Mesodermal cell (in vitro differentiated cells): ENCODE measurements at regions not wholly inside any gene's neighbourhood (a gene's known extent, or its start where the extent isn't known, plus 50 kb on each side); places are given as distances from the start of the nearest gene placed in this dataset.
"Not testable (repeated sequence)": the region's sequence is repeated elsewhere in the genome, so short reads cannot be mapped to it uniquely, and the experiment has no call there.

ENCODE experiments used
- H3K27ac ChIP-seq: 2 replicates; pipeline ENCODE4 v1.7.0; 2013; ENCODE audit warnings: mild to moderate bottlenecking, low read depth, low read length, moderate library complexity; ENCODE audit not compliant: severe bottlenecking
- H3K36me3 ChIP-seq: 2 replicates; pipeline ENCODE4 v1.7.1; 2013; ENCODE audit warnings: mild to moderate bottlenecking, low read length, moderate library complexity; ENCODE audit not compliant: control insufficient read depth, insufficient read depth
- H3K4me1 ChIP-seq: one replicate; pipeline ENCODE4 v1.7.1; 2013; ENCODE audit warnings: mild to moderate bottlenecking, low read length; ENCODE audit not compliant: insufficient read depth, control insufficient read depth, poor library complexity, severe bottlenecking
- H3K4me3 ChIP-seq: 2 replicates; pipeline ENCODE4 v1.7.0; 2013; ENCODE audit warnings: low read length, control low read depth, mild to moderate bottlenecking; ENCODE audit not compliant: insufficient read depth, poor library complexity, severe bottlenecking; ENCODE audit errors: extremely low read depth
- H3K9me3 ChIP-seq: 2 replicates; pipeline ENCODE4 v1.7.1; 2013; ENCODE audit warnings: mild to moderate bottlenecking, low read length, moderate library complexity; ENCODE audit not compliant: control insufficient read depth
- WGBS, 2 experiments: methylation state at CpG; one replicate each; pipeline ENCODE4 v1.1.5; 2013; ENCODE audit warnings: missing lambda C conversion rate in 2 of 2; ENCODE audit not compliant: insufficient coverage in 2 of 2; 5-methylcytosine and 5-hydroxymethylcytosine counted together

GRCh38 chr2:224120986-224121385 lies 81.9 kb upstream of the SERPINE2 start:
- Histone ChIP-seq H3K4me1 (peaks cover 5% of the 10 kb centered on the region), H3K27ac (no peak overlapping the region), H3K9me3 (peaks cover 13% of the 10 kb centered on the region), H3K36me3 (no peaks in the 10 kb centered on the region), H3K4me3 (no peak overlapping the region)
- WGBS, 2 experiments: 100% methylated on average over 1 of the region's 1 CpG; no CpG with 5 or more reads in 1 of the 2 experiments

GRCh38 chr2:224119846-224120245 lies 80.8 kb upstream of the SERPINE2 start:
- not testable (repeated sequence) for H3K27ac ChIP-seq, H3K4me1 ChIP-seq, H3K36me3 ChIP-seq, H3K4me3 ChIP-seq
- H3K9me3 ChIP-seq: peaks cover 14% of the 10 kb centered on the region
- 100% methylated on average over 1 of the region's 1 CpG for WGBS, 2 experiments

- Histone ChIP-seq H3K36me3 (no peaks in the 10 kb centered on the region), H3K4me3 (no peak overlapping the region), H3K9me3 (peaks cover 8% of the 10 kb centered on the region), H3K4me1 (peaks cover 13% of the 10 kb centered on the region), H3K27ac (no peak overlapping the region)
- 100% methylated on average over 1 of the region's 2 CpGs for WGBS, 2 experiments
These were observed 75.3 kb upstream of the SERPINE2 start for GRCh38 chr2:224114428-224114827.

- not testable (repeated sequence) for H3K27ac ChIP-seq, H3K9me3 ChIP-seq, H3K36me3 ChIP-seq, H3K4me3 ChIP-seq
- WGBS, 2 experiments: 62 to 67% methylated on average over 1 of the region's 1 CpG
- peaks cover 13% of the 10 kb centered on the region for H3K4me1 ChIP-seq
These were observed 74.8 kb upstream of the SERPINE2 start for GRCh38 chr2:224113930-224114329.

- peaks cover 8% of the 10 kb centered on the region for H3K9me3 ChIP-seq
- peak overlapping the region; percentile 26 for H3K27ac ChIP-seq
- 71 to 72% methylated on average over 1 to 2 of the region's 2 CpGs for WGBS, 2 experiments
- H3K36me3 ChIP-seq: no peaks in the 10 kb centered on the region
- no peak overlapping the region for H3K4me3 ChIP-seq
- H3K4me1 ChIP-seq: peaks cover 13% of the 10 kb centered on the region
These were observed 72.5 kb upstream of the SERPINE2 start for GRCh38 chr2:224111576-224111975.

GRCh38 chr2:224110811-224111210 lies 71.7 kb upstream of the SERPINE2 start:
- WGBS, 2 experiments: 97 to 100% methylated on average over 4 to 5 of the region's 6 CpGs
- Histone ChIP-seq H3K9me3 (peaks cover 7% of the 10 kb centered on the region), H3K27ac (no peak overlapping the region), H3K4me1 (peaks cover 13% of the 10 kb centered on the region), H3K4me3 (no peak overlapping the region), H3K36me3 (no peaks in the 10 kb centered on the region)

GRCh38 chr2:224109751-224110150 lies 70.7 kb upstream of the SERPINE2 start:
- Histone ChIP-seq H3K4me1 (peaks cover 13% of the 10 kb centered on the region), H3K27ac (no peak overlapping the region), H3K4me3 (no peak overlapping the region), H3K36me3 (no peaks in the 10 kb centered on the region), H3K9me3 (no peaks in the 10 kb centered on the region)
- 100% methylated on average over 5 to 6 of the region's 6 CpGs for WGBS, 2 experiments

GRCh38 chr2:224106794-224107193 lies 67.7 kb upstream of the SERPINE2 start:
- 92% methylated on average over 1 to 2 of the region's 2 CpGs for WGBS, 2 experiments
- Histone ChIP-seq H3K4me3 (no peak overlapping the region), H3K4me1 (peaks cover 21% of the 10 kb centered on the region), H3K27ac (no peak overlapping the region), H3K36me3 (no peaks in the 10 kb centered on the region), H3K9me3 (no peaks in the 10 kb centered on the region)

GRCh38 chr2:224104668-224105386 lies 65.7 kb upstream of the SERPINE2 start:
- Histone ChIP-seq H3K4me1 (peaks cover 11% of the 10 kb centered on the region), H3K4me3 (no peak overlapping the region), H3K36me3 (no peaks in the 10 kb centered on the region), H3K27ac (peak overlapping the region; percentile 54), H3K9me3 (no peaks in the 10 kb centered on the region)
- 75 to 100% methylated on average over 1 of the region's 1 CpG for WGBS, 2 experiments

GRCh38 chr2:224103651-224104050 lies 64.6 kb upstream of the SERPINE2 start:
- H3K9me3 ChIP-seq: no peaks in the 10 kb centered on the region
- no peak overlapping the region for H3K27ac ChIP-seq
- H3K4me1 ChIP-seq: peaks cover 11% of the 10 kb centered on the region
- no peaks in the 10 kb centered on the region for H3K36me3 ChIP-seq
- 88 to 100% methylated on average over 1 to 5 of the region's 5 CpGs for WGBS, 2 experiments
- H3K4me3 ChIP-seq: no peak overlapping the region

- WGBS, 2 experiments: no CpG with 5 or more reads among the region's 1 CpG
- Histone ChIP-seq H3K36me3 (no peaks in the 10 kb centered on the region), H3K4me1 (peaks cover 11% of the 10 kb centered on the region), H3K9me3 (no peaks in the 10 kb centered on the region), H3K4me3 (no peak overlapping the region), H3K27ac (no peak overlapping the region)
These were observed 63.9 kb upstream of the SERPINE2 start for GRCh38 chr2:224102991-224103390.
